ENCODE measurements at regions not wholly inside any gene's neighbourhood (a gene's known extent, or its start where the extent isn't known, plus 50 kb on each side); places are given as distances from the start of the nearest gene placed in this dataset.

GRCh38 chr2:45125232-45125631 lies 116.0 kb upstream of the SIX2 start:
- TF ChIP-seq CTCF (IDR thresholded peaks at IDR 0.05) (no peak), POLR2A (IDR thresholded peaks at IDR 0.05) (no peak)
